Calu3 (cell line): ENCODE measurements at regions not wholly inside any gene's neighbourhood (a gene's known extent, or its start where the extent isn't known, plus 50 kb on each side); places are given as distances from the start of the nearest gene placed in this dataset.

Experiments used
- BruUV-seq: library from RNA; stranded (reverse); fragments of 400-500 nt; replicated peaks from 2 replicates; lab custom pipeline; 2021; lab: Mats Ljungman, UMichigan
- CTCF ChIA-PET: fragments of 300-600 bp; sonication (Branson Sonifier 250); formaldehyde crosslinking; loops from one replicate; lab custom pipeline; 2022; ENCODE audit warnings: antibody characterized with exemption; lab: Charles Lee
- DNase-seq: peaks from one replicate; pipeline ENCODE4 v3.0.0; 2022
- H3K27ac Mint-ChIP-seq: one replicate; pipeline ENCODE4 v1.8.0; 2022; ENCODE audit warnings: mixed read lengths; ENCODE audit not compliant: unreplicated experiment
- H3K27me3 Mint-ChIP-seq: one replicate; pipeline ENCODE4 v1.8.0; 2022; ENCODE audit warnings: mixed read lengths; ENCODE audit not compliant: unreplicated experiment
- H3K36me3 Mint-ChIP-seq: one replicate; pipeline ENCODE4 v1.8.0; 2022; ENCODE audit warnings: mild to moderate bottlenecking, moderate library complexity, mixed read lengths; ENCODE audit not compliant: insufficient read depth, unreplicated experiment
- H3K4me1 Mint-ChIP-seq: one replicate; pipeline ENCODE4 v1.8.0; 2022; ENCODE audit warnings: mild to moderate bottlenecking, low read depth, mixed read lengths; ENCODE audit not compliant: unreplicated experiment
- H3K4me3 Mint-ChIP-seq: one replicate; pipeline ENCODE4 v1.8.0; 2022; ENCODE audit warnings: mild to moderate bottlenecking, low read depth, moderate library complexity, mixed read lengths; ENCODE audit not compliant: unreplicated experiment
- H3K9me3 Mint-ChIP-seq: one replicate; pipeline ENCODE4 v1.8.0; 2022; ENCODE audit warnings: low read depth, mixed read lengths; ENCODE audit not compliant: unreplicated experiment
- intact Hi-C: fragments of 100-400 bp; cut with micrococcal nuclease; formaldehyde crosslinking; loops from one replicate; pipeline ENCODE4 v1.10.0; 2022; ENCODE audit not compliant: unreplicated experiment
- TF ChIP-seq, protein P1 (sequence below): fragments of 200-600 bp; IDR thresholded peaks from one replicate; pipeline ENCODE4 v1.8.0; 2022; ENCODE audit warnings: antibody characterized with exemption; ENCODE audit not compliant: unreplicated experiment

GRCh38 chr18:22541232-22541631 lies 123.5 kb upstream of the CTAGE1 start:
- Mint-ChIP-seq H3K36me3 (no peaks in the 10 kb centered on the region), H3K27ac (no peak overlapping the region), H3K4me3 (no peak overlapping the region), H3K27me3 (no peaks in the 10 kb centered on the region), H3K4me1 (no peaks in the 10 kb centered on the region), H3K9me3 (no peaks in the 10 kb centered on the region)
- intact Hi-C loops = no loop called here
- CTCF ChIA-PET = no interaction called here
- TF ChIP-seq, protein P1, sequence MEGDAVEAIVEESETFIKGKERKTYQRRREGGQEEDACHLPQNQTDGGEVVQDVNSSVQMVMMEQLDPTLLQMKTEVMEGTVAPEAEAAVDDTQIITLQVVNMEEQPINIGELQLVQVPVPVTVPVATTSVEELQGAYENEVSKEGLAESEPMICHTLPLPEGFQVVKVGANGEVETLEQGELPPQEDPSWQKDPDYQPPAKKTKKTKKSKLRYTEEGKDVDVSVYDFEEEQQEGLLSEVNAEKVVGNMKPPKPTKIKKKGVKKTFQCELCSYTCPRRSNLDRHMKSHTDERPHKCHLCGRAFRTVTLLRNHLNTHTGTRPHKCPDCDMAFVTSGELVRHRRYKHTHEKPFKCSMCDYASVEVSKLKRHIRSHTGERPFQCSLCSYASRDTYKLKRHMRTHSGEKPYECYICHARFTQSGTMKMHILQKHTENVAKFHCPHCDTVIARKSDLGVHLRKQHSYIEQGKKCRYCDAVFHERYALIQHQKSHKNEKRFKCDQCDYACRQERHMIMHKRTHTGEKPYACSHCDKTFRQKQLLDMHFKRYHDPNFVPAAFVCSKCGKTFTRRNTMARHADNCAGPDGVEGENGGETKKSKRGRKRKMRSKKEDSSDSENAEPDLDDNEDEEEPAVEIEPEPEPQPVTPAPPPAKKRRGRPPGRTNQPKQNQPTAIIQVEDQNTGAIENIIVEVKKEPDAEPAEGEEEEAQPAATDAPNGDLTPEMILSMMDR = no peak
- no TSS peak for BruUV-seq
- DNase-seq = no peak

- CTCF ChIA-PET = no interaction called here
- BruUV-seq = no TSS peak
- no peak for DNase-seq
- no peaks in the 10 kb centered on the region for H3K4me1 Mint-ChIP-seq
- no peak overlapping the region for H3K27ac Mint-ChIP-seq
- H3K4me3 Mint-ChIP-seq = no peak overlapping the region
- H3K36me3 Mint-ChIP-seq = no peaks in the 10 kb centered on the region
- no peaks in the 10 kb centered on the region for H3K9me3 Mint-ChIP-seq
- TF ChIP-seq, protein P1 = no peak
- no peaks in the 10 kb centered on the region for H3K27me3 Mint-ChIP-seq
- intact Hi-C loops = no loop called here
Measured at GRCh38 chr18:22542406-22542835, 124.7 kb upstream of the CTAGE1 start.

GRCh38 chr18:22543769-22544168 lies 126.1 kb upstream of the CTAGE1 start:
- TF ChIP-seq, protein P1 = no peak

DNA sequence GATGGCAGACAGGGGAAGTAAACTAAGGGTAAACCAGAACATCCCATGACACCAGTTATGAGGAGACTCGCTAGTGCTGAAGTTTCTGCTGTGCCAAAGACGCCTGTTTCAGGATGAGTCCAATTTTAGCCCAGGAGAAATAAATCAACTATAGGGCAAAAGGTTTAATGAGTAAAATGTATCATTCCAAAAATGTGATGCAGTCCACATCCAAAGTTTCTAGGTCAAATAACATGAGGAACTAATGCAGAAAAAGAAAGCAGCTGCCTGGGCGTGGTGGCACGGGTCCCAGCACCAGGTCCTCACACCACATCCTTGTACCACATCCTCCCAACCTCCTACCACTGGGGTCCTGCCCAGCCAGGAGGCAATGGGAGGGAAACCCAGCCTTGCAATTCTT lies 126.9 kb upstream of the CTAGE1 start:
- no peak overlapping the region for H3K4me3 Mint-ChIP-seq
- H3K27ac Mint-ChIP-seq = no peak overlapping the region
- H3K36me3 Mint-ChIP-seq = no peaks in the 10 kb centered on the region
- H3K9me3 Mint-ChIP-seq = no peaks in the 10 kb centered on the region
- TF ChIP-seq, protein P1 = no peak
- intact Hi-C loops = no loop called here
- CTCF ChIA-PET = interaction anchor here (0.7 kb wide), 1 partner anchor 547 kb away, joined by 4 read pairs; no protein-coding TSS in a partner anchor
- H3K27me3 Mint-ChIP-seq = no peaks in the 10 kb centered on the region
- no TSS peak for BruUV-seq
- H3K4me1 Mint-ChIP-seq = no peaks in the 10 kb centered on the region
- no peak for DNase-seq

More at GRCh38 chr18:22543769-22544168, 126.1 kb upstream of the CTAGE1 start:
- no peaks in the 10 kb centered on the region for H3K9me3 Mint-ChIP-seq
- intact Hi-C loops = no loop called here
- H3K36me3 Mint-ChIP-seq = no peaks in the 10 kb centered on the region
- no peaks in the 10 kb centered on the region for H3K4me1 Mint-ChIP-seq
- H3K27me3 Mint-ChIP-seq = no peaks in the 10 kb centered on the region
- H3K4me3 Mint-ChIP-seq = no peak overlapping the region
- no peak overlapping the region for H3K27ac Mint-ChIP-seq
- BruUV-seq = no TSS peak
- CTCF ChIA-PET = no interaction called here
- no peak for DNase-seq
